ENCODE measurements at regions not wholly inside any gene's neighbourhood (a gene's known extent, or its start where the extent isn't known, plus 50 kb on each side); places are given as distances from the start of the nearest gene placed in this dataset.

DNA sequence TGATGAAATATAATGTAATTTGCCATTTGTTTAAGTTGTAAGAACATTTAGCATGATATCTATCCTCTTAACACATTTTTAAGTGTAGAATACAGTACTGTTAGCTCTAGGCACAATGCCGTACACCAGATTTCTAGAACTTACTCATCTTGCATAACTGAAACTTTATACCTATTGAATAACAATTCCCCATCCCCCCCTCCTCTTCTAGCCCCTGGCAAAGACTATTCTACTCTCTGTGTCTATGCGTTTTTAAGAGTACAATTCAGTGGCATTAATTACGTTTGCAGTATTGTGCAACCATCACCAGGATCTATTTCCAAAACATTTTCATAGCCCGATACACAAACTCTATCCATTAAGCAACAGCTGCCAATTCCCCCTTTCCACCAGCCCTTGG, 261.7 kb downstream of the PLOD2 start:
- TF ChIP-seq LEF1 (IDR thresholded peaks at IDR 0.05; ENCODE audit: borderline replicate concordance) = no peak
- no peak for TF ChIP-seq ELF4 (IDR thresholded peaks at IDR 0.05)
- no peak for TF ChIP-seq FOXA1 (IDR thresholded peaks at IDR 0.05)
- no peak for TF ChIP-seq ARNT (IDR thresholded peaks at IDR 0.05)
